ENCODE measurements at regions not wholly inside any gene's neighbourhood (a gene's known extent, or its start where the extent isn't known, plus 50 kb on each side); places are given as distances from the start of the nearest gene placed in this dataset.

- no peak for DNase-seq (ENCODE audit: low read depth in 4 of 4, low spot score in 1 of 4)
These were observed 2277.4 kb upstream of the C9orf72 start for GRCh38 chr9:29850664-29851063.

GRCh38 chr9:29861803-29862202 is 2288.5 kb upstream of the C9orf72 start:
- DNase-seq (ENCODE audit: low read depth in 4 of 4, low spot score in 1 of 4): no peak

- DNase-seq (ENCODE audit: low read depth in 4 of 4, low spot score in 1 of 4): no peak
These were observed 2292.6 kb upstream of the C9orf72 start for GRCh38 chr9:29865764-29866313.

GRCh38 chr9:29866556-29866955 is 2293.3 kb upstream of the C9orf72 start:
- no peak for DNase-seq (ENCODE audit: low read depth in 4 of 4, low spot score in 1 of 4)

- no peak for DNase-seq (ENCODE audit: low read depth in 4 of 4, low spot score in 1 of 4)
These were observed 2300.3 kb upstream of the C9orf72 start for GRCh38 chr9:29873579-29873978.

- no peak for DNase-seq (ENCODE audit: low read depth in 4 of 4, low spot score in 1 of 4)
These were observed 2302.3 kb upstream of the C9orf72 start for GRCh38 chr9:29875547-29875946.

- no peak for DNase-seq (ENCODE audit: low read depth in 4 of 4, low spot score in 1 of 4)
These were observed 2309.5 kb upstream of the C9orf72 start for GRCh38 chr9:29882767-29883166.

- no peak for DNase-seq (ENCODE audit: low read depth in 4 of 4, low spot score in 1 of 4)
These were observed 2332.8 kb upstream of the C9orf72 start for GRCh38 chr9:29906065-29906464.

- DNase-seq (ENCODE audit: low read depth in 4 of 4, low spot score in 1 of 4): no peak
These were observed 2354.8 kb upstream of the C9orf72 start for GRCh38 chr9:29928072-29928471.

- no peak for DNase-seq (ENCODE audit: low read depth in 4 of 4, low spot score in 1 of 4)
These were observed 2366.3 kb upstream of the C9orf72 start for GRCh38 chr9:29939559-29939958.

- DNase-seq (ENCODE audit: low read depth in 4 of 4, low spot score in 1 of 4): no peak
These were observed 2371.7 kb upstream of the C9orf72 start for GRCh38 chr9:29945012-29945411.

GRCh38 chr9:29958469-29958868 is 2385.2 kb upstream of the C9orf72 start:
- no peak for DNase-seq (ENCODE audit: low read depth in 4 of 4, low spot score in 1 of 4)

- no peak for DNase-seq (ENCODE audit: low read depth in 4 of 4, low spot score in 1 of 4)
These were observed 2392.6 kb upstream of the C9orf72 start for GRCh38 chr9:29965834-29966233.

- no peak for DNase-seq (ENCODE audit: low read depth in 4 of 4, low spot score in 1 of 4)
These were observed 2393.0 kb upstream of the C9orf72 start for GRCh38 chr9:29966247-29966646.

- no peak for DNase-seq (ENCODE audit: low read depth in 4 of 4, low spot score in 1 of 4)
These were observed 2395.6 kb upstream of the C9orf72 start for GRCh38 chr9:29968831-29969230.

- DNase-seq (ENCODE audit: low read depth in 4 of 4, low spot score in 1 of 4): no peak
These were observed 2396.1 kb upstream of the C9orf72 start for GRCh38 chr9:29969408-29969807.

GRCh38 chr9:29969856-29970647 is 2396.8 kb upstream of the C9orf72 start:
- DNase-seq (ENCODE audit: low read depth in 4 of 4, low spot score in 1 of 4): no peak

GRCh38 chr9:29974197-29974596 is 2400.9 kb upstream of the C9orf72 start:
- no peak for DNase-seq (ENCODE audit: low read depth in 4 of 4, low spot score in 1 of 4)

- no peak for DNase-seq (ENCODE audit: low read depth in 4 of 4, low spot score in 1 of 4)
These were observed 2403.7 kb upstream of the C9orf72 start for GRCh38 chr9:29976981-29977380.

GRCh38 chr9:29981013-29981412 is 2403.4 kb upstream of the ACO1 start:
- no peak for DNase-seq (ENCODE audit: low read depth in 4 of 4, low spot score in 1 of 4)

GRCh38 chr9:29999645-30000044 is 2384.8 kb upstream of the ACO1 start:
- DNase-seq (ENCODE audit: low read depth in 4 of 4, low spot score in 1 of 4): no peak

GRCh38 chr9:30010691-30011090 is 2373.8 kb upstream of the ACO1 start:
- no peak for DNase-seq (ENCODE audit: low read depth in 4 of 4, low spot score in 1 of 4)

- DNase-seq (ENCODE audit: low read depth in 4 of 4, low spot score in 1 of 4): no peak
These were observed 2371.8 kb upstream of the ACO1 start for GRCh38 chr9:30012622-30013021.

Measured in stimulated activated CD4-positive, alpha-beta T cell treated with anti-CD3 and anti-CD28 coated beads, Interleukin-1b, Interleukin-23, amount 100 ng/mL, for 24 hours (primary cell).